ENCODE measurements at regions not wholly inside any gene's neighbourhood (a gene's known extent, or its start where the extent isn't known, plus 50 kb on each side); places are given as distances from the start of the nearest gene placed in this dataset.

- Histone ChIP-seq H3K9me3 (ENCODE audit: insufficient read depth, low read depth, low read length) (no peaks in the 10 kb centered on the region), H3K14ac (ENCODE audit: low read length) (no peak overlapping the region), H3K79me2 (ENCODE audit: control insufficient read depth, insufficient read depth, low read length, poor library complexity) (no peaks in the 10 kb centered on the region), H2BK120ac (ENCODE audit: insufficient read depth, low read length, poor library complexity) (no peak overlapping the region), H3K4me3 (ENCODE audit: low read depth, low read length) (no peak overlapping the region), H4K12ac (ENCODE audit: low read depth, low read length) (no peak overlapping the region), H3K23ac (ENCODE audit: low read length) (no peak overlapping the region), H3K18ac (ENCODE audit: low read length) (no peak overlapping the region), H3K4ac (ENCODE audit: low read depth, low read length) (no peak overlapping the region), H2AFZ (ENCODE audit: insufficient read depth, low read length, poor library complexity) (no peak overlapping the region), H3K79me1 (ENCODE audit: low read length) (no peaks in the 10 kb centered on the region), H2BK12ac (ENCODE audit: low read length) (no peak overlapping the region), H4K91ac (ENCODE audit: low read depth, low read length) (no peak overlapping the region), H3K4me2 (ENCODE audit: low read length) (no peak overlapping the region), H4K8ac (ENCODE audit: low read depth, low read length) (no peak overlapping the region), H3K36me3 (ENCODE audit: control insufficient read depth in 1 of 2, insufficient read depth in 2 of 2, low read length in 2 of 2) (no peaks in the 10 kb centered on the region), H3K9ac (ENCODE audit: low read length) (no peak overlapping the region), H3K27ac (ENCODE audit: low read depth, low read length) (no peak overlapping the region), H2BK5ac (ENCODE audit: low read depth, low read length, poor library complexity) (no peak overlapping the region), H3K27me3 (ENCODE audit: insufficient read depth, low read length) (no peaks in the 10 kb centered on the region), H3K4me1 (ENCODE audit: control insufficient read depth in 1 of 2, insufficient read depth in 2 of 2, low read length in 2 of 2) (no peaks in the 10 kb centered on the region), H2AK5ac (ENCODE audit: low read length) (no peak overlapping the region)
- no peak for DNase-seq
- WGBS (ENCODE audit: extremely low coverage, insufficient coverage, insufficient read length) = no CpG with 5 or more reads among the region's 7 CpGs
These were observed 62.4 kb upstream of the PDK4 start for GRCh38 chr7:95658676-95659075.

DNA sequence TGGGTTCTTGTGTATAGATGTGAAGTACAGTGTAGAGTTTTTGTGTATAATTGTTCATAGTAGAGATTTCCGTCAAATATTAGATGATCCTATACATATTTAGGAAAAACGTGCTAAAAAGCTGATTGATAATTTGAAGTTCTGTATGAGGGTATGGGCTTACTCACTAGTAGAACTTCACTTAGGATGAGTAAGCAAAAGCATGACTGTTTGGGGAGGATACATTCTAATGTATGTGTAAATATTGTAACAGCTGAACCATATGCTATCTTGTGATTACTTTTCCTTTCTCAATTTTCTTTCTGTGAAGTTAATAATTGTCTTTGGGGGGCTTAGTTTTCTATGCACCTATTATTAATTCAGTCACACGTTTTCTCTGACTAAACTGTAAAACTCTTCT is 53.2 kb upstream of the PDK4 start:
- no peaks in the 10 kb centered on the region for H3K27me3 ChIP-seq (ENCODE audit: insufficient read depth, low read length)
- no peak overlapping the region for H2BK12ac ChIP-seq (ENCODE audit: low read length)
- no peak overlapping the region for H3K14ac ChIP-seq (ENCODE audit: low read length)
- no peak overlapping the region for H3K18ac ChIP-seq (ENCODE audit: low read length)
- no peak overlapping the region for H2BK5ac ChIP-seq (ENCODE audit: low read depth, low read length, poor library complexity)
- no peak overlapping the region for H3K9ac ChIP-seq (ENCODE audit: low read length)
- H3K4ac ChIP-seq (ENCODE audit: low read depth, low read length) = no peak overlapping the region
- no peak overlapping the region for H2AFZ ChIP-seq (ENCODE audit: insufficient read depth, low read length, poor library complexity)
- H2AK5ac ChIP-seq (ENCODE audit: low read length) = no peak overlapping the region
- WGBS (ENCODE audit: extremely low coverage, insufficient coverage, insufficient read length) = no CpG with 5 or more reads among the region's 3 CpGs
- H3K23ac ChIP-seq (ENCODE audit: low read length) = no peak overlapping the region
- H2BK120ac ChIP-seq (ENCODE audit: insufficient read depth, low read length, poor library complexity) = no peak overlapping the region
- no peaks in the 10 kb centered on the region for H3K9me3 ChIP-seq (ENCODE audit: insufficient read depth, low read depth, low read length)
- H3K4me3 ChIP-seq (ENCODE audit: low read depth, low read length) = no peak overlapping the region
- H4K12ac ChIP-seq (ENCODE audit: low read depth, low read length) = no peak overlapping the region
- no peak overlapping the region for H3K4me2 ChIP-seq (ENCODE audit: low read length)
- DNase-seq = no peak
- H3K79me1 ChIP-seq (ENCODE audit: low read length) = no peaks in the 10 kb centered on the region
- no peak overlapping the region for H4K91ac ChIP-seq (ENCODE audit: low read depth, low read length)
- no peak overlapping the region for H3K27ac ChIP-seq (ENCODE audit: low read depth, low read length)
- H3K79me2 ChIP-seq (ENCODE audit: control insufficient read depth, insufficient read depth, low read length, poor library complexity) = no peaks in the 10 kb centered on the region
- H3K36me3 ChIP-seq (ENCODE audit: control insufficient read depth in 1 of 2, insufficient read depth in 2 of 2, low read length in 2 of 2) = no peaks in the 10 kb centered on the region
- H4K8ac ChIP-seq (ENCODE audit: low read depth, low read length) = no peak overlapping the region
- no peaks in the 10 kb centered on the region for H3K4me1 ChIP-seq (ENCODE audit: control insufficient read depth in 1 of 2, insufficient read depth in 2 of 2, low read length in 2 of 2)

DNA sequence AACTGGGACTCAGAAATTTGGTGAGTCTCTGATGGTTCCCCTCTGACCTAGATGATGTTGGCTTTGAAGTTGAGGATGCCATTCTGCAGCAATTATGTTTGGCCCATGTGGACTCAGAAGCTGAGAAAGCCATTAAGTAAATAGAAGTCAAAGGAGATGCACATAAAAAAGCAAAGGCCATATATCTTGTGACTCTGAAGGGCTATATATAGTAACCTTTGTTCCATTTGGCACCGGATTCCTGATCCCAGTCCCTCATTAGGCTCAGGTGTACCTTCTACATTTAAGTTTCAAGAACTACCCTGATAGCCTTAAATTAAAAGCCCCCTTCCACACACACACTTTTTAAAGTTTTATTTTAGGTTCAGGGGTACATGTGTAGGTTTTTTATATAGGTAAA is 50.0 kb upstream of the PDK4 start:
- no peaks in the 10 kb centered on the region for H3K4me1 ChIP-seq (ENCODE audit: control insufficient read depth in 1 of 2, insufficient read depth in 2 of 2, low read length in 2 of 2)
- H4K8ac ChIP-seq (ENCODE audit: low read depth, low read length) = no peak overlapping the region
- no peak for DNase-seq
- H3K18ac ChIP-seq (ENCODE audit: low read length) = no peak overlapping the region
- no peak overlapping the region for H4K91ac ChIP-seq (ENCODE audit: low read depth, low read length)
- H3K4me3 ChIP-seq (ENCODE audit: low read depth, low read length) = no peak overlapping the region
- H3K23ac ChIP-seq (ENCODE audit: low read length) = no peak overlapping the region
- no peak overlapping the region for H2BK120ac ChIP-seq (ENCODE audit: insufficient read depth, low read length, poor library complexity)
- H3K9me3 ChIP-seq (ENCODE audit: insufficient read depth, low read depth, low read length) = no peaks in the 10 kb centered on the region
- no peak overlapping the region for H3K4ac ChIP-seq (ENCODE audit: low read depth, low read length)
- H3K14ac ChIP-seq (ENCODE audit: low read length) = no peak overlapping the region
- no peak overlapping the region for H3K4me2 ChIP-seq (ENCODE audit: low read length)
- no peak overlapping the region for H4K12ac ChIP-seq (ENCODE audit: low read depth, low read length)
- no peak overlapping the region for H2BK5ac ChIP-seq (ENCODE audit: low read depth, low read length, poor library complexity)
- no peaks in the 10 kb centered on the region for H3K79me2 ChIP-seq (ENCODE audit: control insufficient read depth, insufficient read depth, low read length, poor library complexity)
- no peak overlapping the region for H2AFZ ChIP-seq (ENCODE audit: insufficient read depth, low read length, poor library complexity)
- no peak overlapping the region for H3K27ac ChIP-seq (ENCODE audit: low read depth, low read length)
- no peak overlapping the region for H2AK5ac ChIP-seq (ENCODE audit: low read length)
- no peak overlapping the region for H3K9ac ChIP-seq (ENCODE audit: low read length)
- H3K79me1 ChIP-seq (ENCODE audit: low read length) = no peaks in the 10 kb centered on the region
- no peak overlapping the region for H2BK12ac ChIP-seq (ENCODE audit: low read length)
- H3K36me3 ChIP-seq (ENCODE audit: control insufficient read depth in 1 of 2, insufficient read depth in 2 of 2, low read length in 2 of 2) = no peaks in the 10 kb centered on the region
- no peaks in the 10 kb centered on the region for H3K27me3 ChIP-seq (ENCODE audit: insufficient read depth, low read length)
- WGBS (ENCODE audit: extremely low coverage, insufficient coverage, insufficient read length) = no CpG with 5 or more reads among the region's 1 CpG

Measured in trophoblast cell (in vitro differentiated cells and primary cell).